IMR-90 (cell line): ENCODE measurements at regions not wholly inside any gene's neighbourhood (a gene's known extent, or its start where the extent isn't known, plus 50 kb on each side); places are given as distances from the start of the nearest gene placed in this dataset.

ENCODE experiments used
- CEBPB ChIP-seq: IDR thresholded peaks from 2 replicates; pipeline ENCODE4 v1.6.1; 2012; ENCODE audit warnings: low read depth, low read length, improper control_type of control experiment
- CTCF ChIP-seq: conservative IDR thresholded peaks from 2 replicates; pipeline ENCODE4 v1.5.1; 2012; ENCODE audit warnings: mild to moderate bottlenecking, low read depth, low read length, improper control_type of control experiment
- FOS ChIP-seq: fragments of 150-350 bp; IDR thresholded peaks from 2 replicates; pipeline ENCODE4 v1.6.1; 2016; ENCODE audit warnings: low read depth, low read length

- TF ChIP-seq FOS (no peak), CEBPB (no peak), CTCF (no peak)
Measured at GRCh38 chrX:1935805-1936204, 320.9 kb downstream of the ASMT start.
